Naive thymus-derived CD8-positive, alpha-beta T cell (primary cell): ENCODE measurements at regions not wholly inside any gene's neighbourhood (a gene's known extent, or its start where the extent isn't known, plus 50 kb on each side); places are given as distances from the start of the nearest gene placed in this dataset.

Experiments
- ATAC-seq, 2 donors: fragments of 150-1000 bp; cut with Tn5 transposase in 1 of 2; sonication (Bioruptor Pico), chemical (Tn5 transposase) in 1 of 2; 1 replicate in 1 of 2; 2 replicates in 1 of 2; pipeline ENCODE4 v1.10.0; 2021; ENCODE audit warnings: mild to moderate bottlenecking in 2 of 2, moderate library complexity in 2 of 2
- POLR2A ChIA-PET: fragments of 350-600 bp; sonication (Branson Sonifier 250); formaldehyde crosslinking; loops from one replicate; lab custom pipeline; 2021; ENCODE audit warnings: antibody characterized with exemption; lab: Charles Lee
- DNase-seq, 10 donors: peaks; one replicate each; pipeline versions ENCODE4 v3.0.0 to v3.0.0-alpha.2; 2020 to 2022
- H3K27ac Mint-ChIP-seq, 10 donors: one replicate each; pipeline ENCODE4 v1.8.0; 2020 to 2022; ENCODE audit warnings: mild to moderate bottlenecking in 10 of 10, mixed read lengths in 10 of 10, moderate library complexity in 4 of 10, inconsistent platforms in 1 of 10
- H3K27me3 Mint-ChIP-seq, 5 donors: one replicate each; pipeline ENCODE4 v1.8.0; 2021 to 2022; ENCODE audit warnings: mixed read lengths in 5 of 5
- H3K36me3 Mint-ChIP-seq, 3 donors: one replicate each; pipeline ENCODE4 v1.8.0; 2020 to 2022; ENCODE audit warnings: mixed read lengths in 3 of 3, mild to moderate bottlenecking in 2 of 3, inconsistent platforms in 1 of 3
- H3K4me1 Mint-ChIP-seq, 4 donors: one replicate each; pipeline ENCODE4 v1.8.0; 2021 to 2022; ENCODE audit warnings: mixed read lengths in 4 of 4
- H3K4me3 Mint-ChIP-seq, 10 donors: one replicate each; pipeline ENCODE4 v1.8.0; 2020 to 2022; ENCODE audit warnings: mild to moderate bottlenecking in 10 of 10, mixed read lengths in 10 of 10, moderate library complexity in 6 of 10, inconsistent platforms in 1 of 10
- H3K9me3 Mint-ChIP-seq, 9 donors: one replicate each; pipeline ENCODE4 v1.8.0; 2020 to 2022; ENCODE audit warnings: mixed read lengths in 9 of 9, mild to moderate bottlenecking in 3 of 9, inconsistent platforms in 1 of 9, moderate library complexity in 1 of 9

- ATAC-seq, result no peak
- no peaks in the 10 kb centered on the region for H3K27me3 Mint-ChIP-seq
- no peak overlapping the region for H3K4me3 Mint-ChIP-seq
- no peak for DNase-seq
- no peak overlapping the region for H3K27ac Mint-ChIP-seq
- POLR2A ChIA-PET, result no interaction called here
- H3K9me3 Mint-ChIP-seq, result peaks cover 0 to 30% (median 2%) of the 10 kb centered on the region in 9 donors
- no peaks in the 10 kb centered on the region for H3K4me1 Mint-ChIP-seq
- H3K36me3 Mint-ChIP-seq, result no peaks in the 10 kb centered on the region
Measured at GRCh38 chr4:179595671-179596410, 2153.6 kb upstream of the AGA start.

GRCh38 chr4:179596621-179597020 lies 2154.4 kb upstream of the AGA start:
- ATAC-seq (no peak), DNase-seq (no peak)
- Mint-ChIP-seq H3K4me1 (no peaks in the 10 kb centered on the region), H3K9me3 (peaks cover 0 to 22% (median under 1%) of the 10 kb centered on the region in 9 donors), H3K27ac (no peak overlapping the region), H3K36me3 (no peaks in the 10 kb centered on the region), H3K27me3 (no peaks in the 10 kb centered on the region), H3K4me3 (no peak overlapping the region)
- POLR2A ChIA-PET, result no interaction called here

GRCh38 chr4:179597301-179597700 lies 2155.1 kb upstream of the AGA start:
- Mint-ChIP-seq H3K4me3 (no peak overlapping the region), H3K36me3 (no peaks in the 10 kb centered on the region), H3K27me3 (no peaks in the 10 kb centered on the region), H3K9me3 (peaks cover 0 to 15% (median 0%) of the 10 kb centered on the region in 9 donors), H3K4me1 (no peaks in the 10 kb centered on the region), H3K27ac (no peak overlapping the region)
- POLR2A ChIA-PET, result no interaction called here
- DNase-seq (no peak), ATAC-seq (no peak)

- peaks cover 0 to 8% (median 2%) of the 10 kb centered on the region in 9 donors for H3K9me3 Mint-ChIP-seq
- ATAC-seq, result no peak
- no peaks in the 10 kb centered on the region for H3K27me3 Mint-ChIP-seq
- POLR2A ChIA-PET, result no interaction called here
- H3K4me3 Mint-ChIP-seq, result no peak overlapping the region
- DNase-seq, result no peak
- H3K27ac Mint-ChIP-seq, result no peak overlapping the region
- no peaks in the 10 kb centered on the region for H3K36me3 Mint-ChIP-seq
- no peaks in the 10 kb centered on the region for H3K4me1 Mint-ChIP-seq
Measured at GRCh38 chr4:179601671-179602070, 2159.4 kb upstream of the AGA start.

GRCh38 chr4:179605196-179605595 lies 2163.0 kb upstream of the AGA start:
- H3K27ac Mint-ChIP-seq, result no peak overlapping the region
- no peak for ATAC-seq
- POLR2A ChIA-PET, result no interaction called here
- no peak for DNase-seq
- no peak overlapping the region for H3K4me3 Mint-ChIP-seq
- H3K4me1 Mint-ChIP-seq, result no peaks in the 10 kb centered on the region
- no peaks in the 10 kb centered on the region for H3K36me3 Mint-ChIP-seq
- peaks cover 0 to 8% (median 2%) of the 10 kb centered on the region in 9 donors for H3K9me3 Mint-ChIP-seq
- no peaks in the 10 kb centered on the region for H3K27me3 Mint-ChIP-seq

- H3K4me3 Mint-ChIP-seq, result no peak overlapping the region
- H3K27ac Mint-ChIP-seq, result no peak overlapping the region
- ATAC-seq, result no peak
- no peaks in the 10 kb centered on the region for H3K27me3 Mint-ChIP-seq
- no peaks in the 10 kb centered on the region for H3K4me1 Mint-ChIP-seq
- H3K9me3 Mint-ChIP-seq, result peaks cover 0 to 13% (median 2%) of the 10 kb centered on the region in 9 donors
- no peak for DNase-seq
- POLR2A ChIA-PET, result no interaction called here
- H3K36me3 Mint-ChIP-seq, result no peaks in the 10 kb centered on the region
Measured at GRCh38 chr4:179607003-179607402, 2164.8 kb upstream of the AGA start.

- POLR2A ChIA-PET, result no interaction called here
- H3K36me3 Mint-ChIP-seq, result no peaks in the 10 kb centered on the region
- ATAC-seq, result no peak
- H3K27me3 Mint-ChIP-seq, result no peaks in the 10 kb centered on the region
- no peak overlapping the region for H3K27ac Mint-ChIP-seq
- H3K4me1 Mint-ChIP-seq, result no peaks in the 10 kb centered on the region
- no peak overlapping the region for H3K4me3 Mint-ChIP-seq
- no peak for DNase-seq
- H3K9me3 Mint-ChIP-seq, result peaks cover 4 to 33% (median 9%) of the 10 kb centered on the region in 9 donors
Measured at GRCh38 chr4:179615704-179616103, 2173.5 kb upstream of the AGA start.

- POLR2A ChIA-PET, result no interaction called here
- Mint-ChIP-seq H3K27ac (no peak overlapping the region), H3K27me3 (no peaks in the 10 kb centered on the region), H3K4me3 (no peak overlapping the region), H3K4me1 (no peaks in the 10 kb centered on the region), H3K9me3 (peaks cover 0 to 7% (median 2%) of the 10 kb centered on the region in 9 donors), H3K36me3 (no peaks in the 10 kb centered on the region)
- ATAC-seq (no peak), DNase-seq (no peak)
Measured at GRCh38 chr4:179618966-179619365, 2176.7 kb upstream of the AGA start.

- H3K27ac Mint-ChIP-seq, result no peak overlapping the region
- no peaks in the 10 kb centered on the region for H3K4me1 Mint-ChIP-seq
- H3K9me3 Mint-ChIP-seq, result peaks cover 0 to 2% (median 0%) of the 10 kb centered on the region in 9 donors
- H3K36me3 Mint-ChIP-seq, result no peaks in the 10 kb centered on the region
- H3K4me3 Mint-ChIP-seq, result no peak overlapping the region
- no peak for DNase-seq
- no peaks in the 10 kb centered on the region for H3K27me3 Mint-ChIP-seq
- POLR2A ChIA-PET, result no interaction called here
- no peak for ATAC-seq
Measured at GRCh38 chr4:179624768-179625181, 2182.5 kb upstream of the AGA start.

- Mint-ChIP-seq H3K4me3 (no peak overlapping the region), H3K36me3 (no peaks in the 10 kb centered on the region)
- POLR2A ChIA-PET, result no interaction called here
Measured at GRCh38 chr4:179625406-179625805, 2183.2 kb upstream of the AGA start.

GRCh38 chr4:179626687-179627086 lies 2184.4 kb upstream of the AGA start:
- no peak overlapping the region for H3K27ac Mint-ChIP-seq
- H3K4me3 Mint-ChIP-seq, result no peak overlapping the region
- H3K36me3 Mint-ChIP-seq, result no peaks in the 10 kb centered on the region

More at GRCh38 chr4:179625406-179625805, 2183.2 kb upstream of the AGA start:
- no peak for ATAC-seq
- Mint-ChIP-seq H3K9me3 (peaks cover 0 to 2% (median 0%) of the 10 kb centered on the region in 9 donors), H3K4me1 (no peaks in the 10 kb centered on the region), H3K27ac (no peak overlapping the region), H3K27me3 (no peaks in the 10 kb centered on the region)
- DNase-seq, result no peak

GRCh38 chr4:179631321-179631720 lies 2189.1 kb upstream of the AGA start:
- no peaks in the 10 kb centered on the region for H3K27me3 Mint-ChIP-seq
- ATAC-seq (no peak), DNase-seq (no peak)
- no peaks in the 10 kb centered on the region for H3K36me3 Mint-ChIP-seq
- H3K27ac Mint-ChIP-seq, result no peak overlapping the region
- peaks cover 0 to 10% (median 0%) of the 10 kb centered on the region in 9 donors for H3K9me3 Mint-ChIP-seq
- POLR2A ChIA-PET, result no interaction called here
- H3K4me3 Mint-ChIP-seq, result no peak overlapping the region
- no peaks in the 10 kb centered on the region for H3K4me1 Mint-ChIP-seq

More at GRCh38 chr4:179626687-179627086, 2184.4 kb upstream of the AGA start:
- H3K4me1 Mint-ChIP-seq, result no peaks in the 10 kb centered on the region
- DNase-seq (no peak), ATAC-seq (no peak)
- H3K27me3 Mint-ChIP-seq, result no peaks in the 10 kb centered on the region
- peaks cover 0 to 2% (median 0%) of the 10 kb centered on the region in 9 donors for H3K9me3 Mint-ChIP-seq
- POLR2A ChIA-PET, result no interaction called here

GRCh38 chr4:179634862-179635261 lies 2192.6 kb upstream of the AGA start:
- Mint-ChIP-seq H3K4me3 (no peak overlapping the region), H3K4me1 (no peaks in the 10 kb centered on the region), H3K36me3 (no peaks in the 10 kb centered on the region), H3K27me3 (no peaks in the 10 kb centered on the region), H3K9me3 (peaks cover 0 to 24% (median 0%) of the 10 kb centered on the region in 9 donors), H3K27ac (no peak overlapping the region)
- DNase-seq (no peak), ATAC-seq (no peak)
- POLR2A ChIA-PET, result no interaction called here

GRCh38 chr4:179662522-179662921 lies 2220.3 kb upstream of the AGA start:
- POLR2A ChIA-PET, result no interaction called here
- Mint-ChIP-seq H3K27me3 (no peaks in the 10 kb centered on the region), H3K4me1 (peaks cover 0 to 1% (median 0%) of the 10 kb centered on the region in 4 donors), H3K4me3 (no peak overlapping the region), H3K27ac (no peak overlapping the region), H3K9me3 (peaks cover 0 to 26% (median 13%) of the 10 kb centered on the region in 9 donors), H3K36me3 (no peaks in the 10 kb centered on the region)
- DNase-seq, result no peak
- no peak for ATAC-seq
